Kidney (tissue), 13 donors: ENCODE measurements at regions not wholly inside any gene's neighbourhood (a gene's known extent, or its start where the extent isn't known, plus 50 kb on each side); places are given as distances from the start of the nearest gene placed in this dataset.
A peak's percentile ranks its signal among the peaks of the same experiment; 100 is the strongest.

ENCODE experiments used
- DNase-seq, 5 donors: peaks; one replicate each; pipeline ENCODE4 v3.0.0-alpha.2; 2013 to 2020
- FAIRE-seq: peaks from 2 replicates; lab custom pipeline; 2012; peaks lifted over from hg19 to GRCh38; lab: Jason Lieb, UNC
- H3K27ac ChIP-seq, 2 donors: one replicate each; pipeline ENCODE4 v1.7.0; 2013; ENCODE audit warnings: low read depth in 2 of 2, low read length in 2 of 2, inconsistent platforms in 1 of 2
- H3K27me3 ChIP-seq: one replicate; pipeline ENCODE4 v1.7.1; 2013; ENCODE audit warnings: low read length, inconsistent platforms; ENCODE audit not compliant: control insufficient read depth, insufficient read depth
- H3K36me3 ChIP-seq, 3 donors: one replicate each; pipeline versions ENCODE4 v1.7.0 to v1.7.1; 2013; ENCODE audit warnings: low read length in 3 of 3, control low read depth in 1 of 3, inconsistent platforms in 1 of 3; ENCODE audit not compliant: insufficient read depth in 3 of 3, control insufficient read depth in 2 of 3
- H3K4me1 ChIP-seq, 3 donors: one replicate each; pipeline versions ENCODE4 v1.7.0 to v1.7.1; 2013; ENCODE audit warnings: low read length in 3 of 3, inconsistent platforms in 1 of 3, low read depth in 1 of 3; ENCODE audit not compliant: control insufficient read depth in 2 of 3, insufficient read depth in 2 of 3
- H3K4me3 ChIP-seq, 3 donors: one replicate each; pipeline versions ENCODE4 v1.7.0 to v1.8.1; 2013; ENCODE audit warnings: low read length in 3 of 3, control low read depth in 1 of 3, inconsistent platforms in 1 of 3
- H3K9ac ChIP-seq, 3 donors: one replicate each; pipeline versions ENCODE4 v1.7.0 to v1.7.1; 2013; ENCODE audit warnings: low read length in 3 of 3, control low read depth in 1 of 3, inconsistent platforms in 1 of 3
- H3K9me3 ChIP-seq, 3 donors: one replicate each; pipeline versions ENCODE4 v1.7.0 to v1.7.1; 2013; ENCODE audit warnings: low read length in 3 of 3, control low read depth in 1 of 3, inconsistent platforms in 1 of 3; ENCODE audit not compliant: control insufficient read depth in 2 of 3, insufficient read depth in 1 of 3
- intact Hi-C: fragments of 100-400 bp; cut with DNase I; formaldehyde crosslinking; loops from one replicate; pipeline ENCODE4 v1.11.1; 2022
- TF ChIP-seq, protein P1 (sequence below): IDR thresholded peaks from 3 replicates; pipeline ENCODE4 v1.5.1; 2012; ENCODE audit warnings: mild to moderate bottlenecking, moderate library complexity, borderline replicate concordance; ENCODE audit not compliant: insufficient read depth; ENCODE audit errors: extremely low read depth
- donor health status: control.
- donor health status: control.
- donor health status: control.
- donor health status: control.
- donor health status: control.
- donor health status: DM: yes; HTN: yes; CAD: no.
- donor health status: Normal renal cell carcinoma (clear cell type).

DNA sequence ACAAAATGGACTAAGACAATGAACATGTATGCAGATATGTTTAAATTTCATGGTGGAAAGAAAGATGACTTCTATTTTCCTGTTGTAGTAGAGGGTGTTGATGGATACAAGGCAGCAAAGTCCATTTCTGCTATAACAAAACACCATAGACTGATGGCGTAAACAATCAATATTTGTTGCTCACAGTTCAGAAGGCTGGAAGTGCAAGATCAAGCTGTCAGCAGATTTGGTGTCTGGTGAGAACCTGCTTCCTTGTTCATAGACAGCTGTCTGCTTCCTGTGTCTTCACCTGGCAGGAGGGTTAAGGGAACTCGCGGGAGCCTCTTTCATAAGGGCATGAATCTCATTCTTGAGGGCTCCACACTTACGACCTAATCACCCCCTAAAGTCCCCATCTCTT is 83.0 kb upstream of the ELOVL5 start:
- TF ChIP-seq, protein P1, sequence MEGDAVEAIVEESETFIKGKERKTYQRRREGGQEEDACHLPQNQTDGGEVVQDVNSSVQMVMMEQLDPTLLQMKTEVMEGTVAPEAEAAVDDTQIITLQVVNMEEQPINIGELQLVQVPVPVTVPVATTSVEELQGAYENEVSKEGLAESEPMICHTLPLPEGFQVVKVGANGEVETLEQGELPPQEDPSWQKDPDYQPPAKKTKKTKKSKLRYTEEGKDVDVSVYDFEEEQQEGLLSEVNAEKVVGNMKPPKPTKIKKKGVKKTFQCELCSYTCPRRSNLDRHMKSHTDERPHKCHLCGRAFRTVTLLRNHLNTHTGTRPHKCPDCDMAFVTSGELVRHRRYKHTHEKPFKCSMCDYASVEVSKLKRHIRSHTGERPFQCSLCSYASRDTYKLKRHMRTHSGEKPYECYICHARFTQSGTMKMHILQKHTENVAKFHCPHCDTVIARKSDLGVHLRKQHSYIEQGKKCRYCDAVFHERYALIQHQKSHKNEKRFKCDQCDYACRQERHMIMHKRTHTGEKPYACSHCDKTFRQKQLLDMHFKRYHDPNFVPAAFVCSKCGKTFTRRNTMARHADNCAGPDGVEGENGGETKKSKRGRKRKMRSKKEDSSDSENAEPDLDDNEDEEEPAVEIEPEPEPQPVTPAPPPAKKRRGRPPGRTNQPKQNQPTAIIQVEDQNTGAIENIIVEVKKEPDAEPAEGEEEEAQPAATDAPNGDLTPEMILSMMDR = no peak
- H3K9me3 ChIP-seq = no peaks in the 10 kb centered on the region
- no peak overlapping the region for H3K4me3 ChIP-seq
- H3K4me1 ChIP-seq = no peaks in the 10 kb centered on the region
- no peak for FAIRE-seq
- no peaks in the 10 kb centered on the region for H3K27me3 ChIP-seq
- H3K9ac ChIP-seq = no peak overlapping the region
- DNase-seq = no peak
- H3K36me3 ChIP-seq = no peaks in the 10 kb centered on the region
- H3K27ac ChIP-seq = no peak overlapping the region
- intact Hi-C loops = no loop called here

DNA sequence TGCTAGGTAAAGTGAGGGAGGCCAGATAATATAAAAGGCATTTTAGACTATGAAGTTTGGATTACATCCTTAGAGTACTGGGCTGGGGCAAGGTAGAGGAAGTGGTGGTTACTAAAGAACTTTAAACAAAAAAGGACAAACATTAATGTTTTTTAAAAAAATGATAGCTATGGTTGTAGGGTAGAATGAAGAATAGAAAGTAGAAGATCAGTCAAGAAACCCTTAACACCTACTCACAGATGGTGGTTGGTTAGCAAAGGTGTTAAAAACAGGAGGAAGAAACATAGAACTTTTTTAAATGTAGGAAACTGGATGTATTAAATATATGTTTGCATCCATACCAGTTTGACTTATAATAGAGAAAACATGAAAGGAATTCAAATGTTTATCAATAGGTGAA is 80.7 kb upstream of the ELOVL5 start:
- H3K36me3 ChIP-seq = no peaks in the 10 kb centered on the region
- H3K4me1 ChIP-seq = no peaks in the 10 kb centered on the region
- H3K27ac ChIP-seq = no peak overlapping the region
- no peaks in the 10 kb centered on the region for H3K27me3 ChIP-seq
- DNase-seq (no peak), FAIRE-seq (peak; percentile 15)
- no peaks in the 10 kb centered on the region for H3K9me3 ChIP-seq
- H3K4me3 ChIP-seq = no peak overlapping the region
- TF ChIP-seq, protein P1 = no peak
- no peak overlapping the region for H3K9ac ChIP-seq
- intact Hi-C loops = no loop called here

DNA sequence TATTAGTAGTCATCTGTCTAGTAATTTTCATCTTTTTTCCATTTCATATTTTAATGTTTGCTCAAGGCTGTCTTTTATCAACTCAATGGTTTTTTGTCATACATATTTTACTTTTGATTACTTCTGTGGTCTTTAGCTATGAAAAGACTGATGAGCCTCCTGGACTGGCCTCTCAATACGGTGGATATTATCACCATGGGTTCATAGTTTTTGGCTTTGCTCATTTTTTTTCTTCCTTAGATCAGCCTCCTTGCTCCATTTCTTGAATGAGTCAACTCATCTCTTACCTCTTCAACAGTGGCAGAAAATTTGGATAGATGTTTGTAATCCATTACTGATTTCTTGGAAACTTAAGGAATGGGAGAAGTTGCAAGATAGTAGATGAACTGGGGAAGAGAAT is 80.1 kb upstream of the ELOVL5 start:
- FAIRE-seq = no peak
- Histone ChIP-seq H3K27me3 (no peaks in the 10 kb centered on the region), H3K4me1 (no peaks in the 10 kb centered on the region), H3K36me3 (no peaks in the 10 kb centered on the region), H3K4me3 (no peak overlapping the region), H3K9ac (no peak overlapping the region), H3K9me3 (no peaks in the 10 kb centered on the region), H3K27ac (no peak overlapping the region)
- intact Hi-C loops = no loop called here
- no peak for DNase-seq
- TF ChIP-seq, protein P1 = no peak

DNA sequence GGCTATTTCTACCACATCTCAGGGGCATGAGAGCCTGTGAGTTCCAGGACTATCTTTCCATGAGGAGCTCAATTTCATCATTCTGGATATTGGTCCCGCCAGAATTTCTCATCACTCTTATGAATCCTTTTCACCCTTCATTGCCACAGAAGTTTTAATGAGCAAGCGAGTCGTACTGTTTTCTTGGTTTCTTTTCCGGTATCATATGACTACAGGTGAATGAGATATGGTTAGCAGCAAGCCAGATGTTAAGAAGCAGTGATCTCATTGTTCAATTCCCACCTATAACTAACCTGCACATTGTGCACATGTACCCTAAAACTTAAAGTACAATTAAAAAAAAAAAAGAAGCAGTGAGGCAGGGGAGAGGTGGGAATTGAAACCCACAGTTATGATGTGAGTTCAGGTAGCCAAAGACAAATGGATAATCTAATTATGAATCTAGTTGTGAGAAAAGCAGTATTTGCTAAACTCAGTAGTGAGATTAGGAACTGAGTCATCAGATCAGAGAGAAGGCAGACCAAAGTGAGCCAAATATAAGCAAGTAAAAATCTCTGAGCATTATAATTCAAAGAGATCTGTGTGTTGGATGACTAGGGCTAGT is 78.0 kb upstream of the ELOVL5 start:
- intact Hi-C loops = no loop called here
- TF ChIP-seq, protein P1 = no peak
- Histone ChIP-seq H3K4me3 (no peak overlapping the region), H3K36me3 (no peaks in the 10 kb centered on the region), H3K9ac (no peak overlapping the region), H3K27ac (no peak overlapping the region), H3K4me1 (no peaks in the 10 kb centered on the region), H3K9me3 (no peaks in the 10 kb centered on the region), H3K27me3 (no peaks in the 10 kb centered on the region)
- DNase-seq (no peak), FAIRE-seq (no peak)
